GM12873 (cell line): ENCODE measurements at regions not wholly inside any gene's neighbourhood (a gene's known extent, or its start where the extent isn't known, plus 50 kb on each side); places are given as distances from the start of the nearest gene placed in this dataset.

Experiments used
- TF ChIP-seq, protein P1 (sequence below): IDR thresholded peaks from 2 replicates; pipeline ENCODE4 v1.5.1; 2012; ENCODE audit warnings: low read depth, mild to moderate bottlenecking, moderate library complexity, low read length, control low read depth; ENCODE audit not compliant: insufficient read depth; ENCODE audit errors: missing control alignments

DNA sequence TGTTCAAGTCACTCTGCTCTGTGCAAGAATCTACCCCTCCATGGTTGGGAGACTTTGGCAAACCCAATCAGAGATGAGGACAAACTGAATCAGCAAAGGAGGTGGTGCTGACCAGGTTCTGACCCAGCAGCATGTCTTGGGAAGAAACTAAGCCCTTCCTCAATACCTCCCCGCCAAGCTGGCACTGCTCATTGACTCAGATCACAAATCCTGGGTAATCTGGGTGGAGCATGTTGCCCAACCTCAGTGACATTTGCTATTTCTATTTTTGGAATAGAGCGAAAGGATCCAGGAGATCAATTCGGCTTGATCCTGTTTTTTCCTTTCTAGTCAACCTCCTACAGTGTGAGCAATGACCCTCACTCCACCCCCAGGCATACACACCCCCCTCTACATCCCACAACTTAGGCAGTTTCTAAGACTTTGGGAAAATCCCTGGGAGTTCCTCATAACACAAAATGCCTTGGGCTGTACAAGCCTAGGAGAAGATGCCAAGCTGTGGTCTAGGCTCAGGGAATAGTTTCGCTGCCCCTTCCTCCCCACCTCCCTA, 166.8 kb upstream of the KCNJ6 start:
- TF ChIP-seq, protein P1, sequence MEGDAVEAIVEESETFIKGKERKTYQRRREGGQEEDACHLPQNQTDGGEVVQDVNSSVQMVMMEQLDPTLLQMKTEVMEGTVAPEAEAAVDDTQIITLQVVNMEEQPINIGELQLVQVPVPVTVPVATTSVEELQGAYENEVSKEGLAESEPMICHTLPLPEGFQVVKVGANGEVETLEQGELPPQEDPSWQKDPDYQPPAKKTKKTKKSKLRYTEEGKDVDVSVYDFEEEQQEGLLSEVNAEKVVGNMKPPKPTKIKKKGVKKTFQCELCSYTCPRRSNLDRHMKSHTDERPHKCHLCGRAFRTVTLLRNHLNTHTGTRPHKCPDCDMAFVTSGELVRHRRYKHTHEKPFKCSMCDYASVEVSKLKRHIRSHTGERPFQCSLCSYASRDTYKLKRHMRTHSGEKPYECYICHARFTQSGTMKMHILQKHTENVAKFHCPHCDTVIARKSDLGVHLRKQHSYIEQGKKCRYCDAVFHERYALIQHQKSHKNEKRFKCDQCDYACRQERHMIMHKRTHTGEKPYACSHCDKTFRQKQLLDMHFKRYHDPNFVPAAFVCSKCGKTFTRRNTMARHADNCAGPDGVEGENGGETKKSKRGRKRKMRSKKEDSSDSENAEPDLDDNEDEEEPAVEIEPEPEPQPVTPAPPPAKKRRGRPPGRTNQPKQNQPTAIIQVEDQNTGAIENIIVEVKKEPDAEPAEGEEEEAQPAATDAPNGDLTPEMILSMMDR: no peak

DNA sequence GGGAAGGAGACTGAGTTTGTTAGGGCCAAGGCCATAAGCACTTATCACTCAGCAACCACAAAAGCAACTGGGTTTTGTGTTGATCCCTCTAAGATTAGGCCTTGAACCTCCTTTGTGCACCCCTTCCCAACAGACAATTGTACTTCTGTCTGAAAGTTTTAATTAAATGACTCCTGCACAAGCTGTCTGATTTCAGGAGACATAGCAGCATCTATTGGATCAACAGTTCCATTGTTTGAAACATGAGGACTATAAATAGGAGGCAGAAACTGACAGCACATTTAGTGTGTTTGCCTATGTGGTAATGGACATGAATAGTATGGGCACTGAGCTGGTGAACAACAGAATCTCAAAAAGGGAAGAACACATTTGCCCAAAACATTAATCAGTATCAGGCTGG, 167.3 kb upstream of the KCNJ6 start:
- TF ChIP-seq, protein P1: no peak

DNA sequence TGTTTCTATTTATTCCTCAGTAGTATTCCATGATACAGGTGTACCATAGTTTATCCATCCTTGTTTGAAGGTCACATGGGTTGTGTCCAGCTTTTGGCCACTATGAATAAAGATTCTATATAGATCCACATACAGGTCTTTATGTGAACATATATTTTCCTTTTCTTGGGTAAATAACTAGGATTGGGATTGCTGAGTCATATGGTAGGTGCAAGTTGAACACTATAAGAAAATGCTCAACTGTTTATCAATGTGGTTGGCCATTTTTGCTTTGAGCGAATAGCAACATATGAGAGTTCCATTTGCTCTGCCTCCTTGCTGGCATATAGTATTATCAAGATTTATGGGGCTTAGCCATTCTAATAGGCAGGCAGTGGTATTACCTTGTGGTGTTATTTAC, 170.2 kb upstream of the KCNJ15 start:
- TF ChIP-seq, protein P1: no peak

DNA sequence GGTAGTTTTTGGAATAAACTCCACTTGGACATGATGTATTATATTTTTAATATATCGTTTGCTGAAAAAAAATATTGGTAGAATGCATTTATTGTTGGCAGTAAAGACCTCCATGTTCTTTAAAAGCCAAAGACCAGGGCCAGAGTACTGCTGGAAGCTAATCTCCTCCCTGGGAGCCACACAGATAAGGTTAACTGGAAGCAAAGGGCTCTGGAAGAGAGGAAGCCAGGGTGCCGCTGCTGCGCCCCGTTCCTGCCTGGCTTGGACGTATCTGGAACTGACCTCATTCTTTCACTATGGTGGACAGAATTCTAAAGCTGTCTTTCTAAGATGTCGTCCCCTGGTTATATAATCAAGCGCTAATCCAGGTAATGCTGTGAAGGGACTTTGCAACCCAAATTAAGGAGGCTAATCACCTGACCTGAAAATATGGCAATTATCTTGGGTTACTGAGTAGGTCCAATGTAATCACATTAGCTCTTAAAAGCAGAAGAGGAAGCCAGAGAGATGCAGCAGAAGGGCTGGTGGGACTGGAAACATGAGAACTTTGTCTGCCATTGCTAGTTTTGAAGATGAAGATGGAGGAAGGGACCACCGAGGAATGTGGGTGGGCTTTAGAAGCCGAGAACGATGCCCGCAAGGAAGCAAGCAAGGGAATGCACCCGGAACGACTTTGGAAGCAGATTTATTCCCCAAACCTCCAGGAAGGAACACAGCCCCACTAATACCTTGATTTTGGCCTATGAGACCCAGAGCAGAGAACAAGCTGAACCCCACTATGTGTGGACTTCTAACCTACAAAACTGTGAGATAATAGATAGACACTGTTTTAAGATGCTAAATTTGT, 167.7 kb upstream of the KCNJ15 start:
- TF ChIP-seq, protein P1: no peak

DNA sequence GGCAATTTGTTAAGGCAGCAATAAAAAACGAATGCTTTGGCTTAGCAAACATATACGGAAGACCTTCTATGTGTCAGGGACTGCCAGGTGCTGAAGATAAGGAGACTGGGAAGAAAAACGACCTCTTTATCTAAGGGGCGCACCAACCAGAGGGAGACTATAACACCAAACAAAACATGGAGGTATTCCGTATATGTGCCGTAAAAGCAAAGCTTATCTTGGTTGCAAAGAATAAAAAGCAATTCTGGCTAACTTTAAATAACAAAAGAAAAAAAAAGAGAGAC, 167.1 kb upstream of the KCNJ15 start:
- TF ChIP-seq, protein P1: no peak

DNA sequence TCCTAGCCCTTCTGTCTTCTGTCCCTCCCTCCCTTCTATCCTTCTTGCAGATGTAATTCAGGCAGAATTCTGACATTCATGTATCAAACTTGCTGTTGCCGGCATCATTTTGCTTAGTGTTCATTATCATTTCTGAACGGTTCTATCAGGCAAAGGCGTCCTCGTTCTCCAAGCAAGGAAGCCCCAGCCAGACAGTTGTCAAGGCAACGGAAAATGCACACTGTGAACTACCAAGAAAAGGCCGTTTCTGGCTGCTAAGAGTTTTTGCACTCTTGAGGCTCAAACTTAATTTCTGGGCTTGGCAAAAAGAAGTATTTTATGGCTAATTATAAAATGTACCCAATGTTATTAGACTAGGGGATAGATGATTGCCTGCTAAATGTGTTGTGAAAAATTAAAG, 164.7 kb upstream of the KCNJ15 start:
- TF ChIP-seq, protein P1: no peak

DNA sequence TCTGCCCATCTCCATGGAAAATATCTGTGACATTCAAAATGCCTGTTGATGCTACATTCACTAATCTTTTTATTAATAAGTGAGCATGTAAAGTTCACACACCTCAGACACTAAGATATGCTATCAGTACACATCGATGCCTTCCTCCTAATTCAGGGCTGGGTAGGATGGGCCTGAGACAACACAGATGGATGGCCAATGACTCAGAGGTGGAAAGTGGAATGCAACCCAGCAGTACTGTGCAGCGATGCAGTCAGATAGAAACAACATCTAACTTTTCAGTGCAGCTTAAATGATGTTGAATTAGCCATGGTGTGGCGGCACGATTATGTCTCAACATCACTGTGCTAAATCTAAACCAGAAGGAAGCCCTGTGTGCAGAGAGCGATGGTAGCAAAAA, 161.6 kb upstream of the KCNJ15 start:
- TF ChIP-seq, protein P1: no peak
